ENCODE measurements at regions not wholly inside any gene's neighbourhood (a gene's known extent, or its start where the extent isn't known, plus 50 kb on each side); places are given as distances from the start of the nearest gene placed in this dataset.

DNA sequence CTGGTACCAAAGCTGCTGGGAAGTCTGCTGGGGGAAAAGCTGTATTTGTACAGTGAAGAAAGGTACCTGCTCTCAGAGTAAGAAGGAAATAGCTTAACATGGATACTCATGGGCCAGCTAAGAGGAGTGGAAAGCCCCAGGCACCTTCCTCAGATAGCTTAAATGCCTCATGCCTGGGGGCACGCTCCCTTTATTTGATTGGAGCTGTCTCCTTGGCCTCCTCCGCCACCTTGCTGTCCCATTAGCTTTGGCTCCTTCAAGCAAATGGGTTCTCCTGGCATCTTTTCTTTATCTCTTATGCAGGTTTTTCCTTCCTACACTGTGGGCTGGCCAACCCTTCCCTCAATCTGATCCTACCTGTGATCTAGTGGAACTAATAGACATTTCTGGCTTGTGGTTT, 318.5 kb downstream of the SH2D4B start:
- no peak for TF ChIP-seq EZH2 (IDR thresholded peaks at IDR 0.05; ENCODE audit: insufficient read depth, low read length)
- TF ChIP-seq, protein P1, sequence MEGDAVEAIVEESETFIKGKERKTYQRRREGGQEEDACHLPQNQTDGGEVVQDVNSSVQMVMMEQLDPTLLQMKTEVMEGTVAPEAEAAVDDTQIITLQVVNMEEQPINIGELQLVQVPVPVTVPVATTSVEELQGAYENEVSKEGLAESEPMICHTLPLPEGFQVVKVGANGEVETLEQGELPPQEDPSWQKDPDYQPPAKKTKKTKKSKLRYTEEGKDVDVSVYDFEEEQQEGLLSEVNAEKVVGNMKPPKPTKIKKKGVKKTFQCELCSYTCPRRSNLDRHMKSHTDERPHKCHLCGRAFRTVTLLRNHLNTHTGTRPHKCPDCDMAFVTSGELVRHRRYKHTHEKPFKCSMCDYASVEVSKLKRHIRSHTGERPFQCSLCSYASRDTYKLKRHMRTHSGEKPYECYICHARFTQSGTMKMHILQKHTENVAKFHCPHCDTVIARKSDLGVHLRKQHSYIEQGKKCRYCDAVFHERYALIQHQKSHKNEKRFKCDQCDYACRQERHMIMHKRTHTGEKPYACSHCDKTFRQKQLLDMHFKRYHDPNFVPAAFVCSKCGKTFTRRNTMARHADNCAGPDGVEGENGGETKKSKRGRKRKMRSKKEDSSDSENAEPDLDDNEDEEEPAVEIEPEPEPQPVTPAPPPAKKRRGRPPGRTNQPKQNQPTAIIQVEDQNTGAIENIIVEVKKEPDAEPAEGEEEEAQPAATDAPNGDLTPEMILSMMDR (IDR thresholded peaks at IDR 0.05; ENCODE audit: insufficient read depth, low read depth, low read length), result no peak

Data from astrocyte (in vitro differentiated cells and primary cell).